GM18520 (cell line): ENCODE measurements at regions not wholly inside any gene's neighbourhood (a gene's known extent, or its start where the extent isn't known, plus 50 kb on each side); places are given as distances from the start of the nearest gene placed in this dataset.
"Not testable (repeated sequence)": the region's sequence is repeated elsewhere in the genome, so short reads cannot be mapped to it uniquely, and the experiment has no call there.

Source experiments
- ATAC-seq: cut with Tn5 transposase; IDR thresholded peaks from one replicate; pipeline ENCODE4 v1.9.1; 2021; ENCODE audit not compliant: unreplicated experiment

DNA sequence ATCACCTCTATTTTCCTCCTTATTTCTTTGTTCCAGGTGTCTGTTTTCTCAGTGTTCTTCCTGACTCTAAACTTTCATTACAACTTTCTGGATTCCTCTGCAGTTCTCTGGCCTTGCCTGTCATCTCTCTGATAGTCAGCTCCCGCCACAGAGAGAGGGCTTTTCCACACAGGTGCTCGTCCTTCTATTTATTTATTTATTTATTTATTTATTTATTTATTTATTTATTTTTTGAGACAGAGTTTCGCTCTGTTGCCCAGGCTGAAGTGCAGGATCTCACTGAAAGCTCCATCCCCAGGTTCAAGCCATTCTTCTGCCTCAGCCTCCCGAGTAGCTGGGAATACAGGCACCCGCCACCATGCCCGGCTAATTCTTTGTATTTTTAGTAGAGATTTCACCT lies 554.5 kb downstream of the RPS29 start:
- not testable (repeated sequence) for ATAC-seq

DNA sequence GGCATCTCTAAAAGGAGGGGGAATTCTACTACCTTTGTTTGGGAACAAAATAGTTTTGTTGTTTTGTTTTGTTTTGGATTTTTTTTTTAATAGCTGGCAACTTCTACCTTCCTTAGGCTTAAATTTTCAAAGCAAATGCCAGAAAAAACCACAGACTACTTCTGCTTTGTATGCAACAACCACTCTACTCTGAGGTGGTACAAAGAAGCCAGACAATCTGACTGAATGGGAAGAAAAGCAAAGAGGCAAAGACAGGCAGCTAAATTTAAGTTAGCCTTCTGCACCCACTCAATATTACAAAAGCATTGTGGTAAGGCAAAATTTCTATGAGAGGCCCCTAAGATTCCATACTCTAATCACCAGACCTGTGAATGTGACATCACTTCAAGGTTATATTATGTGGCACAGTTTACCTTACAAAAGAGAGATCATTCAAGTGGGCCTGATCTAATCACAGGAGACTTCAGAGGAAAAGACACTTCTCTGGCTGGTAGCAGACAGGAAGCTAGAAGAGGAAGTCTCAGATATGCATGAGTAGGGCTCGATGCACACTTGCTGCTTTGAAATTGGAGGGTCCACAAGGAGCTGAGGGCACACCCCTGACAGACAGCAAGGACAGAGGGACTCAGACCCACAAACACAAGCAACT lies 566.6 kb downstream of the RPS29 start:
- no peak for ATAC-seq

DNA sequence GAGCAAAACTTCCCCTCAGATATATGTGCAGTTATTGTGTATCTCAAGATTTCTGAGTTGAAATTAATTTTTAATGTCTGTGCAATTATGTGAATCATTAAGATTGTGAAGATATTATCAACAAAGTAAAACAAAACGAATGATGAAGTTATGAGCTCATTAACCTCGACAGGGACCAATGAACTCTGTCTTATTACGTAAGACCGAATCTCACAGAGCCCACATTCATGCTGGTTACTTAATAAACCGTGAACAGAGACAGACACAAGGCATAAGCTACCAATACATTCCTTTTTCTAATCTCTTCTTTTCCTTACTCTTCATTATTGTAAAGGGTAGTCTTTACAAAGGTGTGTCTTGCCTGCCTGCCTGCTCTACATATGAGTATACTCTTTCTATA lies 568.7 kb downstream of the RPS29 start:
- no peak for ATAC-seq

DNA sequence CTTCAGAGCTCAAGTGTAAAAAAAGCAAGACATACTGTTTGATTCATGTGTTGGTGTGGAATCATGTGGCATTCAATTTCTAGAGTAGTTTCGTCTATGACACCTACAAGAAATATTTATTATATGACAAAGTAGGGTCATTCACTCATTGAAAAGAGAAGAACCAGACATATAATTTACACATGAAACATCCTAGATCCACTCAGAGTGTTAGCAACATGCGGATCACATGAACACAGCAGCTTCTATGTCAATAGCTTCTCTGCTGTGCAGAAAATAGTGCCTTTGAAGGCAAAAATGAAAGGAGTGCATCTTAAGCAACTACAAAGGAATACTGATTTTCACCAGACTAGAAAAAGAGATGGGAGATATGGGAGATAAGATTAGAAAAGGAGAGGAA lies 569.8 kb downstream of the RPS29 start:
- ATAC-seq = no peak

DNA sequence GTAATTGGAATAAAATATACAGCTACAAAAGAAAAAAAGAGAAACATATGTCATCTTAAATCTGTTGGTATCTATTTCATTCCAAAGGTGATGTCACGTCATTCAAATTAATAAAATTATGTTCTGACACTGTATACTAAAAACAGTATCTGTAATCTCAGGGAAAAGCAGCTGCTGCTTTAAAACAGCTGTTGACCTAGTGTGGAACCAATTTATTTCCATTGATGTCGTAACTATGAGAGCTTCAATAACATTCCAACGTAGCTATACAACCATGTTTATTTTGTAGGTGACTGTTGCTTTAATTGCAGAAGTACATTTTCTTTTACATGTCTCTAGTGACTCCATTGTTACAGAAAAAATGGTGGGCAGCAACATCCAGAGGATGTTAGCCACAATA lies 571.7 kb downstream of the RPS29 start:
- no peak for ATAC-seq

DNA sequence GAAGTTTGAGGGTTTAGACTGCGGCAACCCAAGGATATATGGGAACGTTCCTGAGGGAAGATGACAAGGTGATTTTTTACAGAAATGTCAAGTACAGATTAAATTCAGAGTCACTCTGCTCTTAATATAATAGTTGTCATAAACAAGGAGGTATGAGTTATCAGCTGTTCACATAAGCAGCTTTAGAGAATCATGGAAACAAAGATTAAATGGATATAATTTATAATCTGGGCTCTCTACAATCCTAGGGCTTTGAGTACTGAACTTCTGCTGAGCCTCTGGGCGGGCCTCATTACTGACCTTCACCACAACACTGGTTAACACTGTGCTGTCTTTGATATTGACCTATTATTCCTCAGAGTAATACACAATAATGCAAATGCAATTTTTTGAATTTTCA lies 577.8 kb downstream of the RPS29 start:
- ATAC-seq = no peak

DNA sequence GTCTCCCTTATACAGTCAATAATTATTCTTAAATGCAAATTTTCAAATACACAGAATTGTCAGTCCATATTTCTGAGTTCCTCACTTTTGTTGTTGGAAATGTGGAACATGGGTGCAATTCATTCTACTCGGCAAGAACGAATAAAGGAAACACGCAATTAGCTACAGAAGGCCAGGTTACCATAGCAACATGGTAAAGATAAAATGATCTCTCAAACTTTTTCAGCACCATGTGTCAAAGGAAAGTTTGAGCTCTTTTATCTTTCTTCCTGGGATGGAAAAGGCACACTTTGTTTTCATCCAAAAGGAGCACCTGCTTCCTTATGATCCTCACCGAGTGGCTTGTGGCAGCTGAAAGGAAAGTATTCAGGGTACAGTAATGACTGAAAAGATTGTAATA lies 595.0 kb downstream of the RPS29 start:
- no peak for ATAC-seq

DNA sequence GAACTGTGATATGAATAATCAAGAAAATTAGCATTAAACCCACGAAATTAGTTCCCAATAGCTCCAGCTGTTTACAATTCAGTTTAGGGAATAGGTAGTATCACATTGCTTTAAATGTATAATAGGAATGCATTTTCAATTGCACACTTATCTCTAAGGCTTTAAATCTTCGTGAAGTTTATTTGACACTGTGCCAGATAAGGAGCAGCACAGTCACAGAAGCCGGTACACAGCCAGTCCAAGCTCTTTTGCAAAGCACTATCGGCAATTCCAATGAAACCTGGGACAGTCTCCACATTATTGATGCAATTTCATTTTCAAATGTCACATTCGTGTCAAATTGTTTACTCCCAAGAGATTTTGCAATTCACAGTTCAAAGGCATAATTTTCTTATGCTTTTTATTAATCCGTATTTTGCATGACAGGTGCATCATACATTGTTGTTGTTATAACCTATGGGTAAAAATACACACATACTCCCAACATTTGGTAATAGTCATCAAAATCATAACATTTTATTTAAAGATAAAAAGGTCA lies 602.8 kb downstream of the RPS29 start:
- ATAC-seq = no peak

DNA sequence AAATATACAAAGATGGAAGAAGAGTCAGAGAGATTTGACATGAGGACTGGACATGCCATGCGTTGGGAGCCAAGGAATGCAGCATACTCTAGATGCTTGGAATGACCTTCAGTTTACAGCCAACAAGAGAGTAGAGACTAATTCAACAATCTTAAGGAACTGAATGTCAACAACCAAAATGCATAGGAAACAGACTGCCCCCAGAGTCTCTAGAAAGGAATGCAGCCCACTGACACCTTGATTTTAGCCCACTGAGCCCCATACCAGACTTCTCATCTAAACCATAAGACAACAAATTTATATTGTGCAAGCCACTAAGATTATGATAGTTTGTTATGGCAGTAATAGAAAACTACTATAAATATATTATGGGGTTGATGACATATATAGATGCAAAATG lies 611.2 kb downstream of the RPS29 start:
- ATAC-seq = no peak

DNA sequence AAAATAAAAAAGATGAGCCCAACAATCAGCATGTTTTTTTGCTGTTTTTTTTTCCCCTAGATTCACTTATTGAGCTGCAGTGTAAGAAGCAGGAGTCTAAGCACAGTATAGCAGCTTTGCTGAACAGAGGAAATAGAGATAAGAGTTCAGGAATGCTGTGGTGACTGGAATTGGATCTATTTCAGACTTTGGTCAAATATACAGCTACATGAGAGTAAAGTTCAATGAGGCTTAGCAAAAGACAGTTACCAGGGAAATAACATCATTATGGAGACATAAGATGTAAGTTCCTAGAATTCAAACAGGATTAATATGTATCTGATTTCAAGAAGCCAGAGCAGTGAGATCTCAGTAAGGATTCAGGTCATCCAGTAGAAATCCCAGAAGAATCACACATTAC lies 613.0 kb downstream of the RPS29 start:
- ATAC-seq = no peak

DNA sequence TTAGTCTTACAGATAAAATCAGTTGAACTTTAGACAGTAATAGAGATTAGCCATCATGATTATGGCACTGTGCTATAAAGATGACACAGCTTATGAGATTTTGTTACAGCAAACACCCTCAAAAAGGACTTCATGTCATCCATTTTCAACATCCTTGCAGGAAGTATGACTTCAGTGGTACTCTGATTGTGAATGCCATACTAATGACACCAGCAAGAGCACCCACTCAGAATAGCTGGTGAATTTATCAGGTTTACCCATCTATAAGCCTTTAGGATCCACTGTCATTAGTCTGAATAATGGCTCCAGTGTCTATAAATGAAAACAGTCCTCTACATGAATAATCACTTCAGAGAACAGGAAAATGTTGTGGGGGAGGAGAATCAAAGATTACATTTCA lies 615.2 kb downstream of the RPS29 start:
- no peak for ATAC-seq

DNA sequence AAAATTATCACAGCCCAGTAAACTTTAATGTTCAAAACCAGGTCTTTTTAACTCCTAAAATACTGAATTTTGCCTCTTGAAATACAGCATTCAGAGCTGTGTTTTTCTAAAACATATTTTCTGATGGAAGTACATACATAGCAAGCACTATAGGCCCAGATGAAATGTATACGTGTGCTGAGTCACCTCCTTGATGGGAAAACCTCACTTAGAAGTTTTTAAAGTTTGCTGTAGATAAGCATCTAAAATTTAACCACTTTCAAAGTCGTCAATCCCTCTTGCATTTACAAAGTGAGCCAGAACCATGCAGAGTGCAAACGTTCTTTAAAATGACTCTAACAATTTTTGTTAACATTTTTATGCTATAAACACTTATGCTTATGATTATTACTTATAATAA lies 618.8 kb downstream of the RPS29 start:
- no peak for ATAC-seq

DNA sequence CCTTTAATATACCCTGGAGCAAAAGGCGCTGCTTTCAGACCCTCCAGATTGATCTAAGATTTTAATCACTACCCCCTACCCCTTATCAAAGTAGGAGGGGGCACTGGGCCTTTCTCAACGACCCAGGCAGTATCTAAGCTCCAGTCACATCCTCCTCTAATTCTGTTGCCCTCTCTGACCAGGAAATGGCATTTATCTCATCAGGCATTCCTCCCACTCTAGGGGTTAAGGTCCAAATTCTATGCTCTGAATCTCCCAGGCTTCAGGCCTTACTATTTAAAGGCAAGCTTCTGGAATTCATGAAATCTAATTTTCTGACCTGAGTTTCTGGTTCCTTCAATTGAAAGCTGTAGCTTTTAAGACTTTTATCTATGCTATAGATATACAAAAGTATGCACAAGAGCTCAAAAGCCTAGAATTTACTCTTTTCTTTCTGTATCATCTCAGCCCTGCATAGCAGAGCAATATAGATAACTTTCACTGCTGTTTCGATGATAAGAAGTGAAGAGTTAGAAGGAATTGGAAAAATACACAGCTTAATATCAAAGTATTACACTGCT lies 622.9 kb downstream of the RPS29 start:
- no peak for ATAC-seq

DNA sequence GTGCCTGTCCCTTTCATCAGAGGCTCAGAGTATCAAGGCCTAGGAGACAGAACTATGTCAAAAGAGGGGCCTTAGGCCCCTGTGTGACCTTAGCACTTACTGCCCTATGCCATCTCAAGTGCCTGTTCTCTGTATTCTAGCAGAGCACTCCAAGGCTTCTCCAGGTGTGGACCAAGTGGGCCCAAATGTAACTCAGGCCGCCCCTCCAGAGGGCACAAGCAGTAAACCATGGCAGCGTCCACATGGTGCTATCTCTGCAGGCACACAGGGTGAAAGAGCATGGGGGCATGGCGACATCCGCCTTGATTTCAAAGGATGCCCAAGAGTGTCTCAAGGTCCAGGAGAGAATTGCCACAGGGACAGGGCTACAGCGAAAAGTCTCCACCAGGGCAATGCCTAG lies 628.7 kb downstream of the RPS29 start:
- ATAC-seq = no peak

DNA sequence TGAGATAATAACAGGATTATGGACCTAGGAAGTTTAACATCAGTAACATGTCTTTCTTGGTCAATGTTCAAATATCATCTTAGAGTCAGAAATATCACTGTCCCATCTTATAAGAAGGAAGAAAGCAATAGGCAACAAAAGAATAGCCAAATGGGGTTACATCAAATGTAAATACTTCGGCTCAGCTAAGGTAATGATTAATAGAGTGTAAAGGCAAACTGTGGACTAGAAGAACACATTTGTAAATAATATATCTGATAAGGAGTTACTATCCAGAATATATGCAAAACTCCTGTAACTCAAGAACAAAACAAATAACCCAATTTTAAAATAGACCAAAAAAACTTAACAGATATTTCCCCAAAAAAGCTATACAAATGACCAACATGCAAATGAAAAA lies 630.3 kb downstream of the RPS29 start:
- no peak for ATAC-seq

DNA sequence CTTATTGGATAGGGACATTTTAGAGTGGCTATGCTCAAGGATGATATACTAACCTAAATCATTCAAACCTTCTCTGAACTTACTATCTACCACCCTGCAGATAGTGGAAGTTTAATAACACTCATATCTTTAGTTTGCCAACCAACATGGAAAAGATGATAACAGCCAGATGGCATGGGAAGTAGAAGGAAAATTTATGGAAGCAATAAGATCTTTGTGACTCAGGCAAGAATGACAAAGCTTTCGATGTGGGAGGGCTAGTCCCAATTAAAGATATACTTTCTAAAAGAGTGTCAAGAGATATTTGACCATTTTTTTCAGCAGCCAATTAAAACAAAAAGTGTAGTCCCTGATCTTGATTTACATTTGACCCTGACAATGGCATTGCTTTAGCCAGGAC lies 631.7 kb downstream of the RPS29 start:
- no peak for ATAC-seq

DNA sequence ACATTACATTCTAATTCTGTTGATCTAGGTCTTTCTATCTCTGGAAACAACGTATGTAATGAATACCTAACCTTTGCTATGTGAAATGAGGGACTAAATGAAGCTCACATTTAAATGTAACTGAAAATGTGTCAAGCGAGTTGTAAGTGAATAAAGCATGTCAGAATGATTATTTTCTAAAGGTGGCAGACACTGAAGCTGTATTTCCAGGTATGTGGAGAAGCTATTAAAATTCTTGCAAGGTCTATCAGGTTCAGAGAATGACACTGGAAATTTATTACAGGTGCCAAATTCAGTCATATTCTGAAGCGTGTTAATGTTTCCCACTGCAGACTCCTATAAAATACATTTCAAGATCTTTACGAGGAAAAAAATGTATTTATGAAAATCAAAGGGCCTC lies 641.4 kb downstream of the RPS29 start:
- no peak for ATAC-seq

DNA sequence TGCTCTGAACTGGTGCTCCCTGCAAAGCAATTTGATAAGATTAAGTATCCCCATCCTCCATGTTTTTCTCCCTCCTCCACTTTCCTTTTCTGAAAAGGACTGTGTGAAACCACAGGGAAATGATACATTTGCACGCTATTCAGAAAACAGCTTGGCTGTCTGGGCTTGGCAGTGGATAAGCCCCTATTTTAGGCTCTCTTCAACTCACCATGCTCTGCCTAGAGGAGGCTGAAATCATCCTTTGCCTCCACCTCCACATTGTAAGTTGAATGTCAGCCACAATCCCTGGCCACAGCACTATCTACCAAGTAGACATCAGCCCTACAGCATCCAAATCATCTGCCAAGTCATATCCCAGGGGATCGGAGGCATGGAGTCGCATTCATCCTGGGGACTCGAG lies 642.3 kb downstream of the RPS29 start:
- ATAC-seq = no peak

DNA sequence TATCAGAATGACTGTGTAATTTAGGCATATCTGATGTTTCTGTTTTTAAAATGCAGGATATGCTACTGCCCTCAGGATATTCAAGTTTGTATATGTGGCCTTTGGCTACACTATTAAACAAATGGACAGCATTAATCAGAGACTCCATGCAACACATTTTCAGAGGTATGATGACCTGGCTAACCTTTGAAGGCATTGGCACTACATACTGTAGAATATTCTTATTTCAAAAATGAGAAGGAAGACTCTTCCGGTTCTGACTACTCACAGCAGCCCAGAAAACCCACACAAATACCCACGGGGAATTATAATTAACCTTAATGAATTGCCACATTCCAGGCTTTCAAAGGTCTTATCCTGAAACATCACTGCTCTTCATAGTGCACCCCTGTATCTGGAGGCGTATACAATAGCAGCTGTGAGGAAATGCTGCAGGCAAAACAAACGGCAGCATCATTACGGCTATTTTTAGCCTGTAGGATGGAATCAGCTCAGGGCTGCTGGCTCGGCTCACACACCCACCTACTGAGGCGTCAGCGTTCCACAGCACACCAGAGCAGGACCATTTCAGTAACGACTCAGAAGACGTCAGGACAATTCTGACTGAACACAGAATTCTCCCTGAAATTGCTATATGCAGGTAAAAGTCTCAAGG lies 648.5 kb downstream of the RPS29 start:
- ATAC-seq = no peak

DNA sequence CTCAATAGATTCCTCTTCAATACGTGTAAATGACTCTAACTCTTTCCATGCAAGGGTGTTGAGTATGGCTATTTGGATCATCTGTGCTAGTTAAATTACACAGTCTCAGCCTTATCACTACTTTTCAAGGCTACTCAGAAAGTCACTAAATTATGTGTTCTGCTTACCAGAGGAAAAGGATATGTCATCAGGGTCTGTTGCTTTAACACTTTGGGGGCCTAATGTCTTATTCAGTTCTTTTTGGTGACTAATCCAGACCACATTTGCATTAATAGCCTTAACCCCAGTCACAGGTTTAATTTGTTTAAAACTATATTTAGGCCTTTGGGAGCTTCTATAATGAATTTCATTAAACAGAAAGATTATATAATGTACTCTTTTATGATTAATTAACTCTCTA lies 649.3 kb downstream of the RPS29 start:
- ATAC-seq = no peak

DNA sequence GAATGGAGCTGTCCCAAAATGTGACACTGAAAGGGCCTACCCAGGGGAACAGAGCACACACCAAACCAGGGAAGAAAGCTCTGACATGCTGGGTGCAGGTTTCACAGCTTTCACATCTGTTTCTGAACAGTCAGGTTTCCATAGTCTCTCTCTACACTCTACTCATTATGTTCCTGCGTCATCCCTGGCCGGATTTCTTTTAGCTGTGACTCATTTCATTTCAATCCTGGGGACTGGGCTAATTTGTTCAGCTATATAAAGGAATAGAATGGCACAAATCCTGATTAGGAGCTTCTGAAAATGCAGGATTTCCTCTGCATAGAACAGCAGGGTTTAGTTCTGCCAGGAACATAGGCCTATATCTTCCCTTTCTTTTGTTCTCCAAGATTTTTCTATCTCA lies 649.8 kb downstream of the RPS29 start:
- no peak for ATAC-seq

DNA sequence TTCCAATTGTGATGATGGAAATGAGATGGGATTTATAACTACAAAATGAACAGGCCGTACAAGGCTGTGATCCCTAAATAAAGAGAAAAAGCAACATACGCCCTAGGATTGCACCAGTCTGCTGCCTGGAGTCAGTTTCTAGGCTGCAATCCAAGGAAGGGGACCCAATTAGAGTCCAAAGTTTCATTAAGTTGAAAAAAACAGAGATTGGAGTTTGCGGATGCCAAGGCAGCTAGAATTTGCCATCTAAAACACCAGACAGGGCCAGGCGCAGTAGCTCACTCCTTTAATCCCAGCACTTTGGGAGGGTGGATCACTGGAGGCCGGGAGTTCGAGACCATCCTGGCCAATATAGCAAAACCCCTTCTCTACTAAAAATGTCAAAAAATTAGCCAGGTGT lies 661.0 kb downstream of the RPS29 start:
- ATAC-seq = no peak

DNA sequence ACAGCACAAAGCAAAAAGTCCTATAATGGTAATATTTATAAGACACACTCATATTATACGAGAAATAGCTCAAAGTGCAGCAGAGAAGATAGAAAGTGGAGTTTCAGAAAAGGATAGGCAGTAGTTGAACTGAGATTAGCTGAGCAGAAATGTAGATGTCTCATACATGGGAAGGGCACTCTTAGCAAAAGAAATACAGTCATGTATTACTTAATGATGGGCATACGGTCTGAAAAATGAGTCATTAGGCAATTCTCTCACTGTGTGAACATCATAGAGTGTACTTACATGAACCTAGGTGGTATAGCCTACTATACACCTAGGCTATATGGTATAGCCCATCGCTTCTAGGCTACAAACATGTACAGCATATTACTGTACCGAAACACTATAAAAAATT lies 671.3 kb downstream of the RPS29 start:
- no peak for ATAC-seq
